Testis (tissue), 2 donors: ENCODE measurements at regions not wholly inside any gene's neighbourhood (a gene's known extent, or its start where the extent isn't known, plus 50 kb on each side); places are given as distances from the start of the nearest gene placed in this dataset.
"Not testable (repeated sequence)": the region's sequence is repeated elsewhere in the genome, so short reads cannot be mapped to it uniquely, and the experiment has no call there.

ENCODE experiments used
- DNase-seq: peaks from one replicate; pipeline ENCODE4 v3.0.0-alpha.2; 2019
- H3K27ac ChIP-seq, 2 donors: fragments of 200-600 bp; sonication (generic); one replicate each; pipeline ENCODE4 v1.5.1; 2019
- H3K27me3 ChIP-seq: fragments of 200-600 bp; sonication (generic); one replicate; pipeline ENCODE4 v1.5.1; 2019
- H3K36me3 ChIP-seq: fragments of 200-600 bp; sonication (generic); one replicate; pipeline ENCODE4 v1.5.1; 2017; ENCODE audit warnings: low read depth; ENCODE audit errors: missing control alignments
- H3K4me1 ChIP-seq: fragments of 200-600 bp; sonication (generic); one replicate; pipeline ENCODE4 v1.5.1; 2019
- H3K4me3 ChIP-seq, 2 donors: fragments of 200-600 bp; sonication (generic); one replicate each; pipeline ENCODE4 v1.5.1; 2017 to 2019
- H3K9me3 ChIP-seq: fragments of 200-600 bp; sonication (generic); one replicate; pipeline ENCODE4 v1.5.1; 2017
- CTCF ChIP-seq, 3 experiments: fragments of 450-650 bp in 2 of 3; fragments of 200-600 bp in 1 of 3; sonication (generic) in 1 of 3; IDR thresholded peaks; one replicate each; pipeline ENCODE4 v1.5.1; 2016 to 2019; ENCODE audit warnings: antibody characterized with exemption in 3 of 3, mild to moderate bottlenecking in 2 of 3, moderate library complexity in 1 of 3
- POLR2A ChIP-seq: fragments of 450-650 bp; IDR thresholded peaks from one replicate; pipeline ENCODE4 v1.6.1; 2017; ENCODE audit warnings: antibody characterized with exemption, mild to moderate bottlenecking, moderate library complexity
- WGBS, 2 donors: methylation state at CpG; one replicate each; pipeline ENCODE4 v1.1.5; 2018; 5-methylcytosine and 5-hydroxymethylcytosine counted together
- intact Hi-C: fragments of 100-400 bp; cut with DNase I; formaldehyde crosslinking; loops from one replicate; pipeline ENCODE4 v1.15.1; 2023; ENCODE audit warnings: low total_unique reads

GRCh38 chrY:20042993-20043392, 298.5 kb upstream of the KDM5D start:
- no peaks in the 10 kb centered on the region for H3K36me3 ChIP-seq
- no peak for DNase-seq
- no peaks in the 10 kb centered on the region for H3K4me1 ChIP-seq
- 50% methylated on average over 2 of the region's 2 CpGs; no CpG with 5 or more reads in 1 of the 2 donors for WGBS, 2 donors
- no peak overlapping the region for H3K27ac ChIP-seq
- H3K9me3 ChIP-seq, result no peaks in the 10 kb centered on the region
- no peak overlapping the region for H3K4me3 ChIP-seq
- intact Hi-C loops, result no loop called here
- TF ChIP-seq POLR2A (no peak), CTCF (IDR thresholded peaks at IDR 0.05) (no peak)
- no peaks in the 10 kb centered on the region for H3K27me3 ChIP-seq

- 30 to 32% methylated on average over 5 of the region's 5 CpGs for whole genome bisulfite sequencing, 2 donors
- intact Hi-C loops, result no loop called here
- H3K4me3 ChIP-seq, result no peak overlapping the region
- H3K36me3 ChIP-seq, result no peaks in the 10 kb centered on the region
- no peak for DNase-seq
- no peak overlapping the region for H3K27ac ChIP-seq
- no peaks in the 10 kb centered on the region for H3K27me3 ChIP-seq
- no peaks in the 10 kb centered on the region for H3K9me3 ChIP-seq
- TF ChIP-seq POLR2A (no peak), CTCF (IDR thresholded peaks at IDR 0.05) (no peak)
- no peaks in the 10 kb centered on the region for H3K4me1 ChIP-seq
Observed at GRCh38 chrY:20025676-20026075, 281.1 kb upstream of the KDM5D start.

- H3K36me3 ChIP-seq, H3K9me3 ChIP-seq, H3K4me1 ChIP-seq, H3K4me3 ChIP-seq, H3K27me3 ChIP-seq, DNase-seq, H3K27ac ChIP-seq, intact Hi-C loops: not testable (repeated sequence)
- WGBS, 2 donors, result 73 to 78% methylated on average over 5 to 6 of the region's 6 CpGs
Observed at GRCh38 chrY:19993410-19993809, 248.9 kb upstream of the KDM5D start.

- no peaks in the 10 kb centered on the region for H3K27me3 ChIP-seq
- no peaks in the 10 kb centered on the region for H3K9me3 ChIP-seq
- H3K36me3 ChIP-seq, result no peaks in the 10 kb centered on the region
- 60 to 68% methylated on average over 3 of the region's 3 CpGs for WGBS, 2 donors
- intact Hi-C loops, result no loop called here
- H3K4me1 ChIP-seq, result no peaks in the 10 kb centered on the region
- no peak for DNase-seq
- no peak overlapping the region for H3K4me3 ChIP-seq
- TF ChIP-seq CTCF (IDR thresholded peaks at IDR 0.05), result no peak
- no peak for TF ChIP-seq POLR2A
- no peak overlapping the region for H3K27ac ChIP-seq
Observed at GRCh38 chrY:19973012-19973411, 228.5 kb upstream of the KDM5D start.

- DNase-seq, result no peak
Observed at GRCh38 chrY:19947702-19948101, 203.2 kb upstream of the KDM5D start.

More at GRCh38 chrY:19947702-19948101, 203.2 kb upstream of the KDM5D start:
- intact Hi-C loops, result no loop called here
- Histone ChIP-seq H3K4me1 (no peaks in the 10 kb centered on the region), H3K36me3 (no peaks in the 10 kb centered on the region), H3K9me3 (no peaks in the 10 kb centered on the region), H3K4me3 (no peak overlapping the region), H3K27ac (no peak overlapping the region), H3K27me3 (no peaks in the 10 kb centered on the region)
- TF ChIP-seq CTCF (IDR thresholded peaks at IDR 0.05) (no peak), POLR2A (no peak)
